RWPE1 (cell line): ENCODE measurements at regions not wholly inside any gene's neighbourhood (a gene's known extent, or its start where the extent isn't known, plus 50 kb on each side); places are given as distances from the start of the nearest gene placed in this dataset.

Source experiments
- CTCF ChIA-PET: fragments of 350-600 bp; sonication (Branson Sonifier 250); formaldehyde crosslinking; extraction: SDS; loops from one replicate; lab custom pipeline; 2021; lab: Yijun Ruan, JAX
- POLR2A ChIA-PET: fragments of 400-600 bp; formaldehyde crosslinking; extraction: SDS; loops from one replicate; lab custom pipeline; 2020; ENCODE audit warnings: antibody characterized with exemption; ENCODE audit not compliant: low non-redundant PET; lab: Yijun Ruan, JAX
- DNase-seq: peaks from one replicate; pipeline ENCODE4 v3.0.0; 2012; ENCODE audit warnings: low spot score
- H3K27ac ChIP-seq: fragments of 450-650 bp; 2 replicates; pipeline ENCODE4 v1.5.1; 2017
- CTCF ChIP-seq: fragments of 450-650 bp; conservative IDR thresholded peaks from 2 replicates; pipeline ENCODE4 v1.5.1; 2017; ENCODE audit warnings: low read depth, mild to moderate bottlenecking

- H3K27ac ChIP-seq = no peak overlapping the region
- no peak for TF ChIP-seq CTCF
- POLR2A ChIA-PET = no interaction called here
- CTCF ChIA-PET = no interaction called here
- DNase-seq = peak; percentile 44
Measured at GRCh38 chr9:21747175-21747574, 55.3 kb upstream of the MTAP start.

- POLR2A ChIA-PET = no interaction called here
- no peak for DNase-seq
- TF ChIP-seq CTCF = no peak
- CTCF ChIA-PET = interaction anchor here (0.7 kb wide), 3 partner anchors 27 to 125 kb away, joined by 3 to 4 read pairs (median 3); no protein-coding TSS in a partner anchor
- no peak overlapping the region for H3K27ac ChIP-seq
Measured at GRCh38 chr9:21750021-21750735, 52.3 kb upstream of the MTAP start.

- no peak for TF ChIP-seq CTCF
- CTCF ChIA-PET = no interaction called here
- no peak overlapping the region for H3K27ac ChIP-seq
- DNase-seq = no peak
- POLR2A ChIA-PET = no interaction called here
Measured at GRCh38 chr9:21751998-21752397, 50.4 kb upstream of the MTAP start.
